Stimulated activated CD8-positive, alpha-beta memory T cell treated with anti-CD3 and anti-CD28 coated beads, Interleukin-2, amount 100 ng/mL, for 1 hour (primary cell): ENCODE measurements at regions not wholly inside any gene's neighbourhood (a gene's known extent, or its start where the extent isn't known, plus 50 kb on each side); places are given as distances from the start of the nearest gene placed in this dataset.
"Not testable (repeated sequence)": the region's sequence is repeated elsewhere in the genome, so short reads cannot be mapped to it uniquely, and the experiment has no call there.

Experiments
- DNase-seq, 2 donors: peaks; one replicate each; pipeline ENCODE4 v3.0.0-alpha.2; 2020; ENCODE audit warnings: low read depth in 2 of 2

GRCh38 chr14:25699981-25700380, 650.0 kb upstream of the STXBP6 start:
- DNase-seq: no peak

GRCh38 chr14:25698111-25698510, 648.2 kb upstream of the STXBP6 start:
- DNase-seq: no peak

GRCh38 chr14:25696176-25696575, 646.2 kb upstream of the STXBP6 start:
- no peak for DNase-seq

GRCh38 chr14:25685004-25685403, 635.1 kb upstream of the STXBP6 start:
- no peak for DNase-seq

- no peak for DNase-seq
Measured at GRCh38 chr14:25680934-25681333, 631.0 kb upstream of the STXBP6 start.

GRCh38 chr14:25680511-25680910, 630.6 kb upstream of the STXBP6 start:
- not testable (repeated sequence) for DNase-seq

GRCh38 chr14:25677111-25677510, 627.2 kb upstream of the STXBP6 start:
- no peak for DNase-seq

GRCh38 chr14:25667387-25667786, 617.4 kb upstream of the STXBP6 start:
- no peak for DNase-seq

GRCh38 chr14:25666877-25667276, 616.9 kb upstream of the STXBP6 start:
- no peak for DNase-seq

GRCh38 chr14:25658988-25659387, 609.0 kb upstream of the STXBP6 start:
- no peak for DNase-seq

GRCh38 chr14:25630447-25630846, 580.5 kb upstream of the STXBP6 start:
- DNase-seq: no peak

GRCh38 chr14:25628978-25629377, 579.0 kb upstream of the STXBP6 start:
- DNase-seq: no peak

GRCh38 chr14:25628390-25628789, 578.4 kb upstream of the STXBP6 start:
- no peak for DNase-seq

- no peak for DNase-seq
Measured at GRCh38 chr14:25626986-25627385, 577.0 kb upstream of the STXBP6 start.

- DNase-seq: no peak
Measured at GRCh38 chr14:25622763-25623162, 572.8 kb upstream of the STXBP6 start.

GRCh38 chr14:25620515-25620914, 570.6 kb upstream of the STXBP6 start:
- no peak for DNase-seq

- DNase-seq: no peak
Measured at GRCh38 chr14:25615174-25615573, 565.2 kb upstream of the STXBP6 start.

- no peak for DNase-seq
Measured at GRCh38 chr14:25607192-25607591, 557.2 kb upstream of the STXBP6 start.

- DNase-seq: no peak
Measured at GRCh38 chr14:25602106-25602505, 552.2 kb upstream of the STXBP6 start.

GRCh38 chr14:25588751-25589150, 538.8 kb upstream of the STXBP6 start:
- DNase-seq: no peak

GRCh38 chr14:25574628-25575325, 524.8 kb upstream of the STXBP6 start:
- DNase-seq: no peak

- DNase-seq: no peak
Measured at GRCh38 chr14:25570483-25570882, 520.5 kb upstream of the STXBP6 start.

- no peak for DNase-seq
Measured at GRCh38 chr14:25557466-25557865, 507.5 kb upstream of the STXBP6 start.

GRCh38 chr14:25552826-25553225, 502.9 kb upstream of the STXBP6 start:
- no peak for DNase-seq
